Activated T-cell treated with anti-CD3 and anti-CD28 coated beads for 24 hours (primary cell): ENCODE measurements at regions not wholly inside any gene's neighbourhood (a gene's known extent, or its start where the extent isn't known, plus 50 kb on each side); places are given as distances from the start of the nearest gene placed in this dataset.

Experiments used
- DNase-seq: peaks from one replicate; pipeline ENCODE4 v3.0.0-alpha.2; 2020; ENCODE audit warnings: low read depth

DNA sequence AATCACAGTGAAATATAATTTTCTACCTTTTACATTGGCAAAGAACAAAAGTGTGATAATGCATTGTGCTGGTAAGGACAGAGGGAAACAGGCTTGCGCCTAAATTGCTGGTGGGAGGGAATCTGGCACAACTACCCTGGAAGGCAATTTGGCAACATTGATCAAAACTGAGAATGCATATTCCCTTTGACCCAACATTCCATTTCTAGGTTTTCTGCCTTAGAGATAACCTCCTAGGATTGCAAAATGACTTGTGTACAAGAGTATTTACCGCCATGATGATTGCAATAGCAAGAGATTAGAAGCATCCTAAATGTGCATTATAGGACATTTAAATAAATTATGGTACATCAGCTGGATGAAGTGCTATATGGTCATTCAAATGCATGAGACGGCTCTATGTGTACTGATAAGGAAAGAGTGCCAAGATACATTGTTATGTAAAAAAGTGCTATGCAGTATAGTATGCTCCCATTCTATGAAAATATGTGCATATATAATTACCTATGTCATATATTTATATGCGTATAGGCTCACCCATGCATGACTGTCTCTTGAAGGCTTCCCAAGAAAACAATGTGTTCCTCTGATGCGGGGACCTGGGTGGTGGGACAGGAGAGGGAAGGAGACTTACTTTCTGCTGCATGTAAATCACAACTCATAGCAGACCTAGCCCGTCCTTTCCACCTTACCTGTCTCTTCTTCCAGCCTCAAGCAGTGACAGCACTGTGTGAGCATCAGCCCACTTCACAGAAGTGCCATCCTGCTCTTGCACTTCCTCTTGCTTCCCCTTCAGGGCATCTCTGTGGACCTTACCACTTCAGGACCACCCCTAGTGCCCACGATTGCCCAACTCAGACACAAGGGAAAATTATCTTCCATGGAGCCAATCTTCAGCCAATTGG is 249.9 kb upstream of the TLE3 start:
- DNase-seq = no peak

DNA sequence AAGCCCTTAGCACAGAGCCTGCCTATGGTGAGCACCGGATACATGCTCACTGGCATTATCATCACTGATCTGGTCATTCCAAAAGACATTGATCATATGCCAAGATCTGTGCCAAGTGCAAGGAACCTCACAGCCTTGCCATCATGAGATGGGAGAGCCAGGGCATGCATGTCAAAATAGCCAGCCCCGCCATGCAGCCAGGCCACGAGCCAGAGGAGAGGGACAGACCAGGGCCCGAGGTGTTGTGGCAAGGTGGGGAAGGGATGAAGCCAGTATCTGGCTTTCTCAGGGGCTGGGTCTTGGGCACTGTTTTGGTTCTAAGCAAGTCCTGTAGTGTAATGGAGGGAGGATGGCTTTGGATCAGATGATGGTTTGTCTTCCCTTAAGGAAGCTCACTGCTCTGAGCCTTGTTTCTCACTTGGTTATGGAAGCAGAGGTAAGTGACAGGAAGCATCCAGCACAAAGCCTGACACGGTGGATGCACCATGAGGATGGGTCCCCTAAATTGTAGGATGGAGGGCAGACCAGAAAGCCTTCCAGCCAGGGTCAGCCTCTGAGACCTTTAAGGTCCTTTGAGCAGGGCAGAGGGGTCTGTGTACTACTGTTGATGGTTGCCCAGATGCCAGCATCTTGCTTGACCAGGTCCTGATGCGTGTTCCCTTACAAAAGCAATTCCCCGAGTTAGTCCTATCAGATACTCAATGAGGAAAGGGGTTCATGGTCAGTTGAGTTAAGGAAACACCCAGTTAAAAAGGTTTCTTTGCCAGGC is 247.7 kb upstream of the TLE3 start:
- no peak for DNase-seq

DNA sequence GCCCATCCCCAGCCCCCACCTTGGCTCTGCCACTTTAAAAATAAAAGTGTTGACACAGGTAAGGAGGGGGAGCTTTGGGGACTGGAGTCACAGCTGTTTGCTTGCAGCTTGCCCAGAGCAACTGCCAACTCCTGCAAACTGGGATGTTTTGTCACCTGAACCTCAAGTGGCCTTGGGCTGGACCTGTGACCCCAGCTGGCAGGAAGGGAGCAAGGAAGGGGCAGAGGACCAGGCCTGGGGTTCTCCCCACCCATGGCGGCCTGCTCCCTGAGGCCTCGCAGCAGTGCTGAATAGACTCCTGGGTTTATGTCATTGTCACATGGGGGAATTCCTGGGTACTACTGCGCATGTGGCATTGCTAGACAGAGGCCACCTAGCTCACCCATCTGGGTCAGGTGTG is 246.9 kb upstream of the TLE3 start:
- no peak for DNase-seq

DNA sequence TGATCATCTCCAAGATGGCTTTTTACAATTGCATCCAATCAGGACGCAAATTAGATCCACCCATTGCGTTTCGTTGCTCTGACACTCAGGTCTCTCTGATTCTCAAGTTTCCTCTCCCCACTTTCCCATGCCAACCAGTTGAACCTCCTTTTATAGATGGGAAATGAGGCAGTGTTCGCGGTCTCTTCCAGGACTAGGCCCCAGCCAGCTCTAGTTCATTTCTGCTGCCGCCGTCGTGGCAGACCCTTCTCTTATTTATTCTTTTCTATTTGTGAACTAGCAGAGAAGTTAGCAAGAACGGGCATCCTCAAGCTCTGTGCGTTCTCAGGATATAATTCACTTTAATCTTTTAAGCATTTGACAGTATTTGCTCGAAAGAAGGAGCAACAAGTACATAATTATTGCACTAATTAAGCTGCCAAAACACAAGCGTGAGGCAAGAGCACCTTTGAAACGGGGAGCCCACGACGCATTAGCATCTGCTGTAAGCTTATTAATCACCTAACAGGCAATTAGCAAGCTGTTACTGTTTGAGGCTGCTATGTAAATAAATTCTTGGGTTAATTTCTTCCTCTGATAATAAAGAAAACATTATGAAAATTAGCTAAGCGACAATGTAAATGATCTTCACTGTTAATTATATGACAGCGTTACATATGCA is 246.4 kb upstream of the TLE3 start:
- DNase-seq = no peak

DNA sequence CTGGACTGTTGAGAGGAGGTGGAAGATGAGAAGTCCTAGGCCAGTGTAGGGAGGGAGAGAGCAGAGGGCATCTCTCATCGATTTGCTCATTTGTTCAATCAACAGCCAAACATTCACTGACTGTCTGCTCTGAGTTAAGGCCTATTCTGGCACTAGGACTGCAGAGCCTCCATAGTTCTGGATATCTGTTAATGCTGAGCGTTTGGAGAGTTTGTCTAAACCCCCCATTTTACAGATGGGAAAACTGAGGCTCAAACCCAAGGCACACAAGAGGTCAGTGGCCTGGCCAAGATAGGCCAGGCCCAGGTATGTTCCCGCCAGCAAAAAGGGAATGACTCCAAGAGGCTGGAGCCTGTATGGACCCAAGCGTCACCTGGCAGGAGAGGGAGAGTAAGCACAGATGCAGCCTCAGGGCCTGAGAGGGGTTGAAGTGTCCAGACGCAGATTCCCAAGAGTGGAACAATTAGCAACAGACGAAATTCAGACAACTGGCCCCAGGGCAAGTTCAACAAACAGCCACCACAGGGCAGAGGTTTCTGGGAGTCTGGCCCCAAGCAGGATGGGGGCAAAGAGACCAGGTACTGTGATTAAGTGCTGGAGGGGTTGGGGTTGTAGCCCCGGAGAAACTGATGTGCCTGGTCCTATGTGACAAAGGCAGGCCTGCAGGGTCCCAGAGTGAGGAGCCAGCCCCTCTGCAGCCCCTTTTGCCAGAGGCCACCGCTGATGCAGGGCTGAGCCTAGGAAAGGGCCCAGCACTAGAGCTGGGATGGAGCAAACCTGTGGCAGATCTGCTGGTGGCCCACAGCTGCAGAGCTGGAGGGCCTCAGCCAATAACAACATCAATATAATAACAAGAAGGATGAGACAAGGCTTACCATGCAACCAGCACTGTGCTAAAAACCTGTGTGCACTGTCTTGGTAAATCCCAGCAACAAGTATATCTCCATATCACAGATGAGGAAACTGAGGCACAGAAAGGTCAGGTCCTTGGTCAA is 245.1 kb upstream of the TLE3 start:
- DNase-seq = no peak

DNA sequence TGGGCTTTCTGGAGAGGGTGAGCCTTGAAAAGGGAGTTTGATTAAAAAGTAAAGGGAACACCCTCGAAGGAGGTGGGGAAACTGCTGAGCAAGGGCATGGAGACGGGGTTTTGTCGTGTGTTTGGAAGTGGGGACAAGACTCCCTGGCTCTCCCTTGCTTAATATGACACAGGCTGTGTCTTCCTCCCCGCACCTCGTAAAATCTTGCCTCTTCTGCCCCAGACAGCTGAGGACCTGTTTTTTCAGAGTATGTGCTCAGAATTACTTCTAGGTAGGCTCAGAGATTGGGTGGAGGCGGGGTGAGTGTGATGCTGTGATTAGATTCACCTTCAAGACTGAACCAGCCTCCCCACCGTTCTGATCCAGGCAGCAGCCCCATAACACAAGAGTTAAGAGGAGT is 244.4 kb upstream of the TLE3 start:
- no peak for DNase-seq

DNA sequence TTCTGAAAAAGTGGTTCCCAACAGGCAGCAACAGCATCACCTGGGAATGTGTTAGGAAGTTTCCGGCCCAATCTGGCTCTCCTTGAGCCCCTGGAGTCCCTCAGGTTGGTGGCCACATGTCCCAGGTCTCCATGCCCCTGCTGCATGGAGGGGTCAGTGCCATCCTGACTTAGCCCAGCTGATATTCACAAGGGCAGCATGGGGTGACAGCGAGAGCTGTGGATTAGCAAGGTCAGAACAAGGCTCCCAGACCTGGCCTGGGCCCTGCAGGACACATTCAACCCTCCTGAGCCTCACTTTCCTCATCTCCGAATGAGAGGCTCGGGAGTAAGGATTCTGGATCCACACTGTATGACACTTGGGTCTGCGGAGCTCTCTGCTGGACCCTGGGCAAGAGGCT is 243.8 kb upstream of the TLE3 start:
- no peak for DNase-seq

DNA sequence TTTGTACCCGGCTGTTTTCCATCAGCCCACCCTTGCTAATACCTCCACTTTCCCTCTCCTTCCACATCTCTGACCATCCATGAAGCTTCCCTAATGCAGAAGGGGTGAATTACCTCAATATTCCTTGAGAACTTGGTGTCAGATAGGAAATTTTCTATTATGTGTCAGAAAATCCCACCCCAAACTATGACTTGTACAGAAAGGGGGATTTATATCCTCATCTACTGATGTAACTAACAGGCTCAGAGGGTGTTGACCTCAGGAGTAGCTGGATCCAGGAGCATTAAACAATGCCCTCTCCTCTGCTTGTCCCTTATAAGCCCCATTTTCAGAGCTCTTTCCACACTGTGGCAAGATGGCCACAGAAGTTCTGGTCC is 242.8 kb upstream of the TLE3 start:
- DNase-seq = no peak

DNA sequence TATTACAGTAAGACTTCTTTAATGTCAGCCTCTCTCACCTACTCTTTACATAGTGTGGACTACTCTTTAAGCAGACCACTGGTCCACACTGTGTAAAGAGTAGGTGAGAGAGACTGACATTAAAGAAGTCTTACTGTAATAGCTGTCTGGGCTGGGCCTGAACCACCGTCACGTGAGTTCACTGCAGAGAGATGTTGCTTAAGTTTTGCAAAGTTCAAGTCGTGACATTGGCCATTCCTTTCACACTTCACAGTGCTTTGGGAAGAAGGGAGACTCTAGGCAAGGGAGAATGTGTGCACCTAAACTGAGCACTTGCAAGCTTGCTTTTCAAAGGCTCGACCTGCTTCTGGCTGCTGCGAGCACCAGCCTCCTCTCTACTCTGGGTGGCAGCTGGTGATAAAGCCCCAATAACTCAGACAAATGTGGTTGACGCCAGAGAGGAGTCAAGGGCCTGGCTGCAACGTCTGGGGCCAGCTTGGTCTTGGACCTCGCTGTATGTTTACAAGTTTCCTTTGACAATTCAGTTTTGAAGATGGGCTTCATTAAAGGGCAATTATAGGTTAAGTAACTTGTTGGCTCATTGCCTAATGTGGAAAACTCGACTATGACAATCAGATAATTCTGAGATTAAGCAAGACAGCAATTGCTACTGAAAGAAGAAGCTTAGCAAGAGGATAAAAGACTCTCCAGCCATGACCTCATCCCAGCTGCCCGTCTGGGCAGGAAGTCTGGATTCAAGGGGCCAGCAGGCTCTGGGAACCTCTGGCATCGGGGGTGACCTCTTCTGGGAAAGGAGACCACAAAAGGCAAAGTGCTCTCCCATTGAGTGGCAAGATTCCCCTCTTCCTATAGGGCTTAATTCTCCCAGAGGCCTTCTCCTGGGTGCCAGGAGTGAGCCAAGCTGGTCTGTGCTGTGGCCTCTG is 242.1 kb upstream of the TLE3 start:
- no peak for DNase-seq

DNA sequence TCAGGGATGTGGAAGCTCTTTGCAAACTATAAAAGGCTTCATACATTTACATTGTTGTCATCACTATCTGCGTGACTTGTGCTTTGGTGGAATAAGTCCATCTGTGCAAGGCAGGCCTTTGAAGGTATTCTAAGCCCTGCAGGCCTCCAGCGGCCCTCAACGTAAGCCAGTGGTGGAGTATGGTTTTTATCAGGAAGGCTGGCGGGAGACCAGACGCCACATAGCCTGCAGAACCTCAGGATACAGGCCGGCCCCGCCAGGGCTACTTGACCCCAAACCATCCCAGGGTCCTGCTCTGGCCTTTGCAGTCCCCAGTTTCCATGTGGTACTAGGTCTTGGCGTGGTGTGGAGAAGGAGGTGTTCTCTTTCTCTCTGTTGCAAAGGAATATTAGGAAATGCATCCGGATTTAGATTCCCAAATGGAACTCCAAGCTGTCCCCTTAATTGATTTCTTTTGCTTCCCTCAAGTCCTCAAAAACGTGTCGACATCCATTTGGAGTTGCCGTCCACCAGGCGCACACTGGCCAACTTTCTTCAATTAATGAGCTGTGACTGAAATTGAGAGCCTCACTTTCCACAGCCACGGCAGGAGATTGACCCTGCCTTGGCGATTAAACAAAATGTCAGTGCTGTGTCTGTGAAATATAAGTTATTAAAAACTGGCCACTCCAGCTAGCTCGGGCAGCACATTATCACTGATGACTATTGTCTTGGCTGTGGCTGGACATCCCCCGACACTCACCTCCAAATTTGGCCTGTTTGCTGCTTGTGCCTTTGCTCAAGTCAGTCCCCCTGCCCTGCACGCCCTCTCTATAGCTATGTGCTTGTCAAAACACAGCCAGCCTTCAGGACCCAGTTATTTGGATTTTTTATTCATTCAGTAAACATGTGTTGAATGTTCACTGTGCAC is 239.8 kb upstream of the TLE3 start:
- DNase-seq = no peak

DNA sequence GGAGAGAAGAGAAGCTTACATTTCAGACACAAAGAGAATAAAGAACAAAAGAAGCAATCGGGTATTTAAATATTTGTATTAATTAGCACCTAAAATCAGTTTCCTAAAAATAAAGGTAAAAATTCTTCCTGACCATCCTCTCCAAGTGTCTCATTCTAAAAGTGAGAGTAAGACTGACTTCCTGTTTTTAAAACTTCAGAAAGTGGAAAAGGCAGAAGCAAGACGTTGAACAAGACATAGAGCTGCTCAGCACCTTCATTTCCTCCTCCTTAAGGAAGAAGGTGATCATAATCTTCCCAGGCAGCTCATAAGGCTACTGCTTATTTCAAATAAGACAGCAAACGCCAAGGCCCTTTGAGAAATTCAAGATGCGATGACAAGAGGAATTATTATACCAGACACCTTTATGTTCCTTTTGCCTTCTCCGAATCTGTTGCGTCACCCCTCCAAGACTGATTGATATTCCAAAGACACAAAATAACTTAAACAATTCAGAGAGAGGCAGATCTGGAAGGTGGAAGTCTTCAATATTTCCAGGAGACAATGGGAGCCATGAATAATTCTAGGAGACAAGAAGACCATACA is 238.8 kb upstream of the TLE3 start:
- DNase-seq = no peak

DNA sequence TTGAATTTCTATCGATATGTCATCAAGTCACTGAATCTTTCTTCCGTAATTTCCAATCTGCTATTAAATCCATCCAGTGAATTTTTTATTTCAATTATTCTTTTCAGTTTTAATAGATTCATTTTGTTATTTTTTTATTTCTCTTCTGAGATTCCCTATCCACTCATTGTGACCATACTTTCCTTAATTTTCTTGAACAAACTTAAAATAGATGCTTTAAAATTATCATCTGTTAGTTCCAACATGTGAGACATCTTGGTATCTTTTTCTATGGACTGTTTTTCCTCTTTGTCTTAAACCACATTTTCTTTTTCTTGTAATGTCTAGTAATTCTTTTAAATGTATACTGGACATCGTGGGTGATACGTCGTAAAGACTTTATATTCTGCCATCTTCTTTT is 236.6 kb upstream of the TLE3 start:
- no peak for DNase-seq

DNA sequence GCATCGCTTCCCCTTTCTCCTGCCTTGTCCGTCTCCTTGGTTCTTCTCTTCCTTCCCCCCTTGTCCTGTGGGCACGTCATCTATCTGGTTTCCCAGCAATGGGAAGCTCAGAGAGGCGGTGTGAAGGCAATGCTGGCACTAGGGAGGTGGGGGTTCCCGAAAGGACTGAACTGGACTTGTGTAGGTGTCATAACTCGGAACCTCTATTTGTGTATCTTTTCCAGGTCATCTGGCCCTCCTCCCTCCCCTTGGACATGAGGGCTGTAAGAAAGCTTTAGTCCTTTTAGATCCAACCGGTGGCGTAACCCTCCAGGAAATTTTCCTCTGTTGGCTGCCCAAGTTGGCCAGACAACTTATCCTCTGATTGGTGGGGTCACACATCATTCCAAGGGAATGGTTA is 231.5 kb upstream of the TLE3 start:
- DNase-seq = no peak

DNA sequence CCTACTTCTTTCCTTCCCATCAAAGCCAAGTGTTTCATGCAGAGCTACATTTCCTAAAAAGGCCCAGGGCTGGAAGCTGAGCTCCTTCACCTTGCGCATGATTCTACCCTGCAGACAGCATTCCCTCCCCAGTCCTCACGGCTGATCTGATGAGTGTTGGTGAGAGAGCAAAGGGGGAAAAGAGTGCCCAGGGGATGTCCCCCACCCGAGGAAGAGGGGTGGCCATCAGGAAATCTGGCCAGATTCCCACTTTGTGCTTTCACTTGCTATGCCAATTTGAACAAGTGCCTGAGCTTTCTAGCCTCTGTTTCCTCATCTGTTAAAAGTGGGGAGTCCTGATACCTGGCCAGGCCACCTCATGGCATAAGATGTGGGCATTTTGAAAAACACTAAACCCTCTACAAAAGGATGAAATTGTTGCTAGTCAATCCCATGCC is 231.0 kb upstream of the TLE3 start:
- DNase-seq = no peak

DNA sequence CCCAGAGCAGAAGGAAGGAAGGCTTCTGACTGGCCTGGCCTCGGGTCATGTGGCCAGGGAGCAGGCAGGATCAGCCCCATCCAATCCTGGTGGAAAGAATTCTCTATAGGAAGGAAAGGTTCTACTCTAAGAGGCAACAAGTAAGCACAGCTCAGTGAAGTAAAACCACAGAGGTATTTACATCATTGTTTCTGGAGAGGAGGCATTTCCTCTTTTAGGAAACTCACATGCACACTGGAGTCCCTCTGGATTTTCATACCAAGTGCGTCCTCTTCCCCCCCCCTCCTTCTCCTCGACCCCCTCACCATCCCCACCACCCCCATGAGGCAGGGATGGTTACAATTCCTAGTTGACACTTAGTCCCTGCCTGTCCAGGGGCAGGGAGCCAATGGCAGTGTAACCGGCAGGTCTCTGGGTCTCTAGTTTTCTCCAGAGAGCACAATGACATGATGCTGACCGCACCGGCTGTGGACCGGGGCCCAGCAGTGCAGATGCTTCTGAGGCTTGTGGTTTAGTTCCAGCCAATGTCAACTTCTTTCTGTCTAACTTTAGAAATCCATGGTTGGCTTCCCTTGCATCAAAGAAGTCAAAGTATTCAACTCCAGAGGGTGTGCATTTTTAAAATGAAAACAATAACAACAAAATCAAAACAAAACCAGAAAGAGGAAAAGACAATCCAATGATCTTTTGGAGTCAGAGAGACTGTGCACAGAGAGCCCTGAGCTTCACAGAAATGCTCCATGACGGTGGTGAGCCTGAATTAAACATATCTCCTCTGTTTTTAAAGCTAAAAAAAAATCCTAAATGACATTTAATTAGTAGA is 230.3 kb upstream of the TLE3 start:
- DNase-seq = no peak

DNA sequence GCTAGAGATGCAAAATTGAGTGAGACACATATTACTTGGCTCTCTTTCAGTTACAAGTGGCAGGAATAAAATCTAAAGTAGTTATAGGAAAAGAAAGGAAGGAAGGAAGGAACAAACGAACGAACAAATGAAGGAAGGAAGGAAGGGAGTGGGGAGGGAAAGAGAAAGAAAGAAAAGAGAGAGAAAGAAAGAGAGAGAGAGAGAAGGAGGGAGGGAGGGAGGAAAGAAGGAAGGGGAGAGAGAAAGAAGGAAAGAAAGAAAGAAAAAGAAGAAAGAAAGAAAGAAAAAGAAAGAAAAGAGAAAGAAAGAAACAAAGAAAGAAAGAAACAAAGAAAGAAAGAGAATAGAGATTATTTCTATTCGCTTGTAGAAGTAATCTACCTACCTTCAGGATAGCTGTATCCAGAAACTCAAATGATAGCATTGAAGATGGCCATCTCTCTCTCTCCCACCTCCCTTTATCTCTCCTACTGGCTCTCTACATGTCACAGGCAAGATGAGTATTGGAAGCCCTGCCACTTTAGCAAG is 229.7 kb upstream of the TLE3 start:
- DNase-seq = no peak

DNA sequence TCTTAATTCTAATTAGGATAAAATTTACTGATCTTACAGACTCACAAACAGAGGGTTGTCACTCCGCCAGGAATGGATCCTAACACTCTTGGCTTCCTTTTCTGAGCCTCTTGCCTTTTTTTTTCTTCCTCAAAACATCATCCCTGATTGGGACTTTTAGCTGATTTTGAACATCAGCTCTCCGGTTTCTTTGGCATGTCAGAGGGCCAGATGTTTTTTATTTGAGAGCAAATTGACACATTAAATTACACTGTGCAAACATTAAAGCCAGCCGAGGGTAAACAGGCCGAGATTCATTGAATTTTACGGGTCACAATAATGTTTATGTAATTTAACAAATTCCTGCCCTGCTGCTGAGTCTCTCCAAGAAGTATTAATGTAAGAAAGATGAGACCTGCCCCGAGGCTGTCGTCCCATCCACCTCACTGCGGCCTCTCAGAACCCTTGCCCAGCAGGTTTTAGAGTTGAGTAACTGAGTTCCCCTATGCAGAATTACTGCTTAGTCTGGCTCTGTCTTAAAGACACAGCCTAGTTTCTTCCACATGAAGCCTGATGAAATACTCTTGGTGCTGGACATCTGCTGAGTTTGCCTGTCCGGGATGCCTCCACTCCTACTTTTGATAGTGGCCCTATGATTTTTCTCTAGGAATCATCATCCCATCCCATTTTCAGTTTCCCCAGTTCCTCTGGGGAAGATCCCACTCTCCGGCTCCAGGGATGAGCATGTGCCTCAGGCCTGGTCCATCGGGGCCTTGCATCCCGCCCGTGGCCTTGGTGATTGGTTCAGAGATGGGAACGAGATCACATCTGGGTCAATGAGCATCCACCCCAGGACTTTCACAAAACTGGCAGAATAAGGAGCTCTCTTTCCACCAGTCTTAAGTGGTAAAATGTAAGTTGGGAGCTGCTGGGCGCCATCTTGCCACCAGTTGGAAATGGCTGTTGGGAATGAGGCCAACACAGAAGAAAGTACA is 226.6 kb upstream of the TLE3 start:
- no peak for DNase-seq
